T-helper 1 cell treated with Interleukin-12 subunit alpha and Interleukin-12 subunit beta and Interleukin-4 antibody, amounts not matched to agents 30 μg/mL and 1 μg/mL, for 36 hours (primary cell): ENCODE measurements at regions not wholly inside any gene's neighbourhood (a gene's known extent, or its start where the extent isn't known, plus 50 kb on each side); places are given as distances from the start of the nearest gene placed in this dataset.
"Not testable (repeated sequence)": the region's sequence is repeated elsewhere in the genome, so short reads cannot be mapped to it uniquely, and the experiment has no call there.

ENCODE experiments used
- H3K27ac Mint-ChIP-seq: one replicate; pipeline ENCODE4 v1.8.0; 2021; ENCODE audit warnings: mild to moderate bottlenecking, mixed read lengths
- H3K27me3 Mint-ChIP-seq: one replicate; pipeline ENCODE4 v1.8.0; 2021; ENCODE audit warnings: low read depth, mixed read lengths
- H3K36me3 Mint-ChIP-seq: one replicate; pipeline ENCODE4 v1.8.0; 2021; ENCODE audit warnings: low read depth, mixed read lengths
- H3K4me1 Mint-ChIP-seq: one replicate; pipeline ENCODE4 v1.8.0; 2021; ENCODE audit warnings: low read depth, mixed read lengths
- H3K4me3 Mint-ChIP-seq: one replicate; pipeline ENCODE4 v1.8.0; 2021; ENCODE audit warnings: mild to moderate bottlenecking, moderate library complexity, mixed read lengths
- H3K9me3 Mint-ChIP-seq: one replicate; pipeline ENCODE4 v1.8.0; 2021; ENCODE audit warnings: mixed read lengths

DNA sequence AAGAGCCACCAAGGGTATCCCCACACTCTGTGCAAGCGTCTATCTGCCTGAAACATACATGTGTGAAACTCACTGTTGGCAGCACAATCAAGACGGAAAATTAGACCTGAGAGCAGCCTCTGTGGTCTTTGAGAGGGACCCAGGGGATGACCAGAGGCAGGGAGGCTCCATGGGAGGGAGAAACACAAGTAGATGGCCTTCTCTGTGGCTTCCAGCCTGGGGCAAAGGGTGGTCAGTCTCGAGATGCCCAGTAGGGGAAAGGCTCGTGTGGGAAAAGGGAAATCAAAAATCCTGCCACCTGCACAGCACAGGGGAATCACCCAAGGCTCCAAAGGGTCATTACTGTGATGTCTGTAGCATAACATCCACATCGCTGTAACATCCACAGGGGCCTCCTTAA, 823.3 kb downstream of the KCNJ18 start:
- H3K9me3 Mint-ChIP-seq: peaks cover 32% of the 10 kb centered on the region
- no peak overlapping the region for H3K4me3 Mint-ChIP-seq
- no peaks in the 10 kb centered on the region for H3K36me3 Mint-ChIP-seq
- no peaks in the 10 kb centered on the region for H3K4me1 Mint-ChIP-seq
- no peak overlapping the region for H3K27ac Mint-ChIP-seq
- no peaks in the 10 kb centered on the region for H3K27me3 Mint-ChIP-seq

DNA sequence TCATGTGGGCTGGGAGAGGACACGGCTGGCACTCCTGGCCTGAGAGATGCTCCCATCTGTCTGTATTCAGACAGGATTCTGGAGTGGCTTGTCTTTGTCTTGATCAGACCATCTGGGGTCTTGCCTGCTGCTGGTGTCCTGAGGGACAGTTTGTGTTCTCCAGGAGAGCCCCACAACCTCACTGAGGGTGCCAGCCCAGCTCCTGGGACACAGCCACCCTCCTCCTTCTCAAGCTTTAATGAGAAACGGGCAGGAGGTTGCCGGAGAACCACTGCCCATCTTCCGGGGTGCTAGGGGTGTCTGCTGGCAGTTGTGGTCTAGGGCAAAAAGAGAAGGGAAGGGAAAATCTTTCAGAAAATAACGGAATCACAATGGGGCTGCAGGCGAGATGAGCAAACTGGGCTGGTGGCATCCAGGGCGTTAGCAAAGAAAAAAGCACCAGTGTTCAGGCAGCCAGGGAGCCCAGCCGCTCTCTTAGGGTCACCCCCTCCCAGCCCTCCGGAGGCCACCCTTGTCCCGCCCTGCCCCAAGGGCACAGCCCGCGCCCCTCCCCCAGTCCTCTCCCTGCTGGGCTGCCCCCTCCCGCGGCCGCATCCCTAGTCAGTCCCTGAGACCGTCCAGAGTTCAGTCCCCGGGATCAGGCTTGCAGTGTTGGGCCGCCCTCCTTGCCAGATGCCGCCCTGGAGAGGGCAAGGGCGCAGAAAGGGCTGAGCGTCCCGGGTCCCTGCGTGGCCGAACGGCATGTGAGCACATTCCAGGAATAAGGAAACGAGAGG, 824.7 kb downstream of the KCNJ18 start:
- Mint-ChIP-seq H3K27ac (no peak overlapping the region), H3K9me3 (peaks cover 24% of the 10 kb centered on the region), H3K27me3 (no peaks in the 10 kb centered on the region), H3K4me1 (no peaks in the 10 kb centered on the region), H3K36me3 (no peaks in the 10 kb centered on the region), H3K4me3 (no peak overlapping the region)

DNA sequence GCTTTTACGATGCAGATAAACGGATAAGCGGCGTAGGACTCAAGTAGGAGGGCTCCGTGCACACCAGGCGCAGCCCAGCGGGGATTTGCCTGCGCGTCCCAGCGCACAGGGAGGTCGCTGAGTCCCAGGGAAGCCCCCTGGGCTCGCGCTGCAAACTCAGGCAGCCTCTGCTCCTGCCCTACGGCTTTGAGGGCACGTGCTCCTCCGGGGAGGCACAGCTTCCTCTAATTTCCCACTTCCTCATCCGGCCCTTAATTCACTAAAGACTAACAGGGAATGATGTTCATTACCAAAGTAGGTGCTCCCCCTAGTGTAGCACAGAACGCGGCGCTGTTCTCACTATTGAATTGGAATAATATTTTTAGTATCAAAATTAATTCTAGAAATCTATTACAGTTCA, 825.4 kb downstream of the KCNJ18 start:
- Mint-ChIP-seq H3K4me1 (no peaks in the 10 kb centered on the region), H3K4me3 (no peak overlapping the region), H3K36me3 (no peaks in the 10 kb centered on the region), H3K27me3 (no peaks in the 10 kb centered on the region), H3K9me3 (peaks cover 24% of the 10 kb centered on the region), H3K27ac (no peak overlapping the region)

DNA sequence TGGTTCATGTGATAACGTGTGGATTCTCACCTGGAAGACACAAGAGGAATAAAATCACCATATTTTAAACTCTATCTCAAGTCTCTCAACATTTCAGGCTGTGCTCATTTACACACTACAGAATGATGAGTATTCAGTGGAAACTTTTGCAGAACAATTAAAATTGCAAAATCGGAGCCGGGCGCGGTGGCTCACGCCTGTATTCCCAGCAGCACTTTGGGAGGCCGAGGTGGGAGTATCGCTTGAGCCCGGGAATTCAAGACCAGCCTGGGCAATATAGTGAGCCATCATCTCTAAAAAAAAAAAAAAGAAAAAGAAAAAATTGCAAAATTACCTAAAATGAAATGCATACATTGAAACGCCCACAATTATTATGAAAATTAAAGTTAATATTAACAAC, 825.9 kb downstream of the KCNJ18 start:
- Mint-ChIP-seq H3K27ac (no peak overlapping the region), H3K36me3 (no peaks in the 10 kb centered on the region), H3K9me3 (peaks cover 24% of the 10 kb centered on the region), H3K27me3 (no peaks in the 10 kb centered on the region), H3K4me1 (no peaks in the 10 kb centered on the region), H3K4me3 (no peak overlapping the region)

DNA sequence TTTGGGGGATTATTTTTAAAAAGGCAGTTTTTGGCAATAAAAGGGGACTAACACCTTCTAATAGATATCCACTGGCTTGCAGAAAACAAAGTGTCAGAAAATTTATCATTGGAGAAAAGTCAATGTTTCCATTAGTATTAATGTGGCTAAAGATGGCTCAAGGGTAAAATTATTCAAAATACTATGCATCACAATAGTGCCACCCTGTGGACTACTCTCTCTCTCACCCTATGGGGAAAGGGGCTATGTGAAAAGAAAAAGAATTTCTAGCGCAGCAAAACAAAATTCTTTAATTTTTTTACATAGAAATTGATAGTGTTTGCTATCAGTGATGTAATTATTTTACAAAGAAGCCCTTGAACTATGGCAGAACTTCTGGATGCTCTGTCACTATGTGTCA, 856.5 kb downstream of the KCNJ18 start:
- H3K4me3 Mint-ChIP-seq, H3K4me1 Mint-ChIP-seq, H3K36me3 Mint-ChIP-seq, H3K27me3 Mint-ChIP-seq, H3K9me3 Mint-ChIP-seq, H3K27ac Mint-ChIP-seq: not testable (repeated sequence)

DNA sequence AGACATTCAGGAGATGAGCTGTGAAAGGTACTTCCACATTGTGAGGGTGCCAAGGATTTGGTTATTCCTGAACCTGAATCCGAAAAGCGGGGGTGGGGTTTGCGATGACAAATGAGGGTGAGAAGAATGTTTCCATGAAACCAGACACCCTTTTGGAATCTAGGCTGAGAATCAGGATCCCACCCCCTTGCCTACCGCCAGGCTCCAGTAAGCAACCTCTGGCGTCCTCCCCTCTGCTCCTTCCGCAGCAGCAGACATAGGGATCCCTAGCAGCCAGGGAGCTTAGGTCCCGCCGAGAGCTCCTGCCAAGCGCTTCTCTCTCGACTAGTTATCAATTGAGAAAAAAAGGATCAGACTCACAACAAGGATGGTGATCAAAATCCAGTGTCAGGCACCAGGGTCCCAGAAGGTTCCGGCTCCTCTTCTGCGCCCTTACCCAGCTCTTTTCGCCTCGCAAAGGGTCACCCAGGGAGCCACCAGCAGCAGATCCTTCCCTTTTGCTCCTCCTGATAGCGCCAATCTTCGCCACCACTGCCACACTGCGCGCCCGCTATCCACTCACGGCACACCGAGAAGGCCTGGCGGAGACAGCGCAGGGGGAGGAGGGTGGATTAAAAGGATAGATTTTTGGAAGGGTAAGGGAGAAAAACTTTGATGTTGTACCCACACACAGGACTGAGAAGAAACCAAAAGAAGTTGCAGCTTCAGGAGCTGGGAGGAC, 859.5 kb downstream of the KCNJ18 start:
- peaks cover 13% of the 10 kb centered on the region for H3K9me3 Mint-ChIP-seq
- H3K27ac Mint-ChIP-seq, H3K4me3 Mint-ChIP-seq, H3K36me3 Mint-ChIP-seq, H3K4me1 Mint-ChIP-seq, H3K27me3 Mint-ChIP-seq: not testable (repeated sequence)

DNA sequence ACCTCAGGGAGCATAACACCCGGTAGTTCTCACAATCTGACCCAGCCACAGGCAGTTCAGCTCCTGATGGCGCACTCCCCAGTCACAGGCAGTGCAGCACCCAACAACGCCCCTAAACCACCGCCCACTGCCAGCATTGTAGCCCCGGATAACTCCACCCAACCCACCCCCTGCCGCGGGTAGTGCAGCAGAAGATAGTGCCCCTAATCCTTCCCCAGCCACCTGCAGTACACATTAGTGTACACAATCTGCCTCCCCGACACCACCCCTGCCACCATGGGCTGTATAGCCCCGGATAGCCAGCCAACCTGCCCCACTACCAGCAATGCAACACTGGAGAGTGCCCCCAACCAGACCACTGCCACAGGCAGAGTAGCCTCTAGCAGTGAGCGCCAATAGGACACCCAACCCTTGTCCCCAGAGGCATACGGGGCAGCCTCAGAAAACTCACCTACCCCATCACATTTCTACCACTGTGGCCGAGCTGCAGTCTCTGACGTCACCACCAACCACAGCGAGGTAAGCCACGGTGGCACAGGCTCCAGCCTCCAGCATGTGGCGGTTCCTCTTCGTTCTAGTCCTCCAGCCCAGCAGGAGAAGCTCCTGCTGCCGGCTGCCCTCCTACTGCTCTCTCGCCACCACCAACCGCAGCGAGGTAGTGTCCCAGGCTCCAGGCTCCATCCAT, 877.3 kb downstream of the KCNJ18 start:
- peaks cover 54% of the 10 kb centered on the region for H3K9me3 Mint-ChIP-seq
- H3K27ac Mint-ChIP-seq: no peak overlapping the region
- H3K4me3 Mint-ChIP-seq: no peak overlapping the region

DNA sequence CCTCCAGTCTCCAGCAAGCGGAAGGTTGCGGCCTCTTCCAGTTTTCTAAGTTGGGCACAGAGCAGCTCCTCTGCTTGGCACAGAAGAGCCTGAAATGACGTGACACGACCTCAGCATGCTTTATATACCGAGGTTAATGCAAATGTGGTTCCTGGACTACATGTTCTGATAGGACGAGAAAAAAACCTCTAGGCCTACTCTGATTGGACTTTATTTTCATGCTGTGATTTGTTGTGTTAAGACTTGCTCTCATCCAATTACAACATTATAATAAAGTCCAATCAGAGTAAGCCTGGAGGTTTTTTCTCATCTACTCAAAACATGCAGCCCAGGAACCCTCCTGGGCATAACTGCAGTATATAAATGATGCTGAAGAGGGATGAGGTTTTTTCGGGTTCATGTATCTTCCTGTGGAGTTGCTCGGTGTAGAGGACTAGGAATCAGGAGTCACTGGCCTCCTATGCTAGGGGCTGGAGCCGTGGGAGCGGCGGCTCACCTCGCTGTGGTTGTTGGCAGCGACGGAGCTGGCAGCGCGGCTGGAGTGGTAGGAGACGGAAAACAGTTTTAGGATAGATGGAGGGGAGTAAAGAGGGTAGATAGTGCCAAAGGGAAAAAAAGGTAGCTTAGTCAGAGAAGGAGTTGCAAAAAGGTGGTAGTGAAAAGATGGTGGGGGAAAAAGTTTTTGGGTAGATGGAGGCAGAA, 878.0 kb downstream of the KCNJ18 start:
- no peak overlapping the region for H3K27ac Mint-ChIP-seq
- H3K9me3 Mint-ChIP-seq: peaks cover 51% of the 10 kb centered on the region
- no peaks in the 10 kb centered on the region for H3K4me1 Mint-ChIP-seq
- no peaks in the 10 kb centered on the region for H3K27me3 Mint-ChIP-seq
- H3K36me3 Mint-ChIP-seq: no peaks in the 10 kb centered on the region
- H3K4me3 Mint-ChIP-seq: no peak overlapping the region

More for the DNA sequence above, 877.3 kb downstream of the KCNJ18 start:
- H3K36me3 Mint-ChIP-seq: no peaks in the 10 kb centered on the region
- no peaks in the 10 kb centered on the region for H3K27me3 Mint-ChIP-seq
- no peaks in the 10 kb centered on the region for H3K4me1 Mint-ChIP-seq

DNA sequence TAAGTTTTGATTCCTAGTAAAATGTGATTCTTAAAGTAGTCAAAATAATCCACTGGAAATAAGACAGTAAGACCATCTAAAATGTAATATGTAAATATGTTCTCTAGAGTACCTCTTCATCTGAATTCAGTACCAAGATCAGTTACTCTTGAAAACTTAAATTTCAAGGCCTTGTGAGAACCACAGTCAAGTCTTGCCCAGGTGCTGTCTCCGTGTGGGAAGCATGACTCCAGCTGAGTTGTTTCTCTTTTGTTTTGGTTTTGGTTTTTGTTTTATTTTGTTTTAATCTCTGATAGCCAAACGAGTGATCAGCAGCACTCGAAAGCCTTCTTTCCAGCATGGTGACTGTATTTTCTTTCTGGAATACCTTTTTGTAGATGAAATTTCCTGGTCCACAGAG, 907.0 kb downstream of the KCNJ18 start:
- no peaks in the 10 kb centered on the region for H3K36me3 Mint-ChIP-seq
- no peaks in the 10 kb centered on the region for H3K4me1 Mint-ChIP-seq
- H3K9me3 Mint-ChIP-seq: peaks cover 7% of the 10 kb centered on the region
- no peaks in the 10 kb centered on the region for H3K27me3 Mint-ChIP-seq
- H3K27ac Mint-ChIP-seq: no peak overlapping the region
- no peak overlapping the region for H3K4me3 Mint-ChIP-seq

DNA sequence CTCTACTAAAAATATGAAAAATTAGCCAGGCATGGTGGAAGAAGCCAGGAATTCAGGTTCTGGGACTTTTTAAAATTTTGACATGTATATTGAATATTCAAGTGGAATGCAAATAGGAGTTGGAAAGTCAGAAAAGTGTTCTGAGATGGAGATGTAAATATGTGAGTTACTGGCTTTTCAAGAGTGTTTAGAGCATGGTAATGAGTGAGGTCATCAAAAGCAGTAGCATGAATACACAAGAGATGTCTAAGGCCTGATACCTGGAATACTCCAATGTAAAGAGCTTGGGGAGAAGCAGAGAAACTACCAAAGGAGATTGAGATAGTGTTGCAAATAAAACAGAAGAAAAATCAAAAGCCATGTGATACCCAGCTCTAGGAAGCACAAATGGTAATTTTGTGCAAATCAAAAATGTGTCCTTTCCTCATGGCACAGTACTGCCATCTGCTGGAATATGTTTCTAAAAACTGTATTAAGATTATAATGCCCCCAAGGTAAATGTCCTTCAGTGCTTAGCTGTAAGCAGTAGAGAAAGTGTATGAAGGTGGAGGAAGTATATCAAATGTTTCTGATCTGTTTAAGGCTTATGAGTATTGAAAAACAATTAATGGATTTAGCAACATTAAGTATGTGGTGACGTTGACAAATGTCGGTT, 908.4 kb downstream of the KCNJ18 start:
- H3K4me3 Mint-ChIP-seq: no peak overlapping the region
- H3K27ac Mint-ChIP-seq: no peak overlapping the region
- H3K27me3 Mint-ChIP-seq: no peaks in the 10 kb centered on the region
- peaks cover 7% of the 10 kb centered on the region for H3K9me3 Mint-ChIP-seq
- H3K36me3 Mint-ChIP-seq: no peaks in the 10 kb centered on the region
- H3K4me1 Mint-ChIP-seq: no peaks in the 10 kb centered on the region
